HepG2 (cell line): ENCODE measurements at regions not wholly inside any gene's neighbourhood (a gene's known extent, or its start where the extent isn't known, plus 50 kb on each side); places are given as distances from the start of the nearest gene placed in this dataset.

ENCODE experiments used
- BHLHE40 ChIP-seq: IDR thresholded peaks from 2 replicates; pipeline ENCODE4 v1.6.1; 2011; ENCODE audit warnings: low read length, improper control_type of control experiment
- CENPBD1 ChIP-seq: sonication (generic); formaldehyde crosslinking; IDR thresholded peaks from 2 replicates; pipeline ENCODE4 v1.8.0; 2022; ENCODE audit warnings: missing genetic modification reagents, low read depth, mild to moderate bottlenecking, borderline replicate concordance
- DBP ChIP-seq: sonication (generic); formaldehyde crosslinking; IDR thresholded peaks from 2 replicates; pipeline ENCODE4 v1.4.0; 2020; ENCODE audit warnings: missing genetic modification reagents; ENCODE audit errors: not compliant biosample characterization
- GATA4 ChIP-seq: sonication (generic); IDR thresholded peaks from 2 replicates; pipeline ENCODE4 v1.6.1; 2016; ENCODE audit warnings: antibody characterized with exemption, low read depth, borderline replicate concordance
- HBP1 ChIP-seq: IDR thresholded peaks from 2 replicates; pipeline ENCODE4 v1.6.1; 2016; ENCODE audit warnings: low read depth, control low read depth
- HMG20A ChIP-seq: IDR thresholded peaks from 2 replicates; pipeline ENCODE4 v1.6.1; 2016; ENCODE audit warnings: borderline replicate concordance
- HOXA3 ChIP-seq: sonication (generic); formaldehyde crosslinking; IDR thresholded peaks from 2 replicates; pipeline ENCODE4 v1.5.0; 2020; ENCODE audit warnings: missing genetic modification reagents
- IRX3 ChIP-seq: sonication (generic); formaldehyde crosslinking; IDR thresholded peaks from 2 replicates; pipeline ENCODE4 v1.8.1; 2023; ENCODE audit warnings: mild to moderate bottlenecking, low read depth, missing genetic modification reagents, borderline replicate concordance
- NAIF1 ChIP-seq: sonication (generic); formaldehyde crosslinking; IDR thresholded peaks from 2 replicates; pipeline ENCODE4 v1.5.0; 2020; ENCODE audit warnings: mild to moderate bottlenecking, missing genetic modification reagents, borderline replicate concordance
- NONO ChIP-seq, 2 experiments: fragments of 450-650 bp in 1 of 2; sonication (generic) in 1 of 2; formaldehyde crosslinking in 1 of 2; IDR thresholded peaks in 1 of 2; conservative IDR thresholded peaks in 1 of 2; 2 replicates each; pipeline versions ENCODE4 v1.6.1 to v1.8.0; 2017 to 2022; ENCODE audit warnings: mild to moderate bottlenecking in 1 of 2, missing genetic modification reagents in 1 of 2, moderate library complexity in 1 of 2
- NRL ChIP-seq: sonication (generic); formaldehyde crosslinking; IDR thresholded peaks from 2 replicates; pipeline ENCODE4 v1.5.0; 2020; ENCODE audit warnings: missing genetic modification reagents, mild to moderate bottlenecking, moderate library complexity, borderline replicate concordance
- RARA ChIP-seq: IDR thresholded peaks from 2 replicates; pipeline ENCODE4 v1.6.1; 2016; ENCODE audit warnings: missing genetic modification reagents, missing compliant biosample characterization
- SIX4 ChIP-seq: sonication (generic); formaldehyde crosslinking; IDR thresholded peaks from 2 replicates; pipeline ENCODE4 v1.4.0; 2020; ENCODE audit warnings: missing genetic modification reagents
- SRF ChIP-seq: IDR thresholded peaks from 2 replicates; pipeline ENCODE4 v1.6.1; 2011; ENCODE audit warnings: mild to moderate bottlenecking, low read depth, low read length, moderate library complexity
- TOPORS ChIP-seq: sonication (generic); formaldehyde crosslinking; IDR thresholded peaks from 2 replicates; pipeline ENCODE4 v1.8.0; 2023; ENCODE audit warnings: mild to moderate bottlenecking, missing genetic modification reagents
- ZBTB20 ChIP-seq: sonication (generic); formaldehyde crosslinking; IDR thresholded peaks from 2 replicates; pipeline ENCODE4 v1.8.1; 2023; ENCODE audit warnings: missing genetic modification reagents, low read depth, mild to moderate bottlenecking, borderline replicate concordance
- ZFP82 ChIP-seq: sonication (generic); formaldehyde crosslinking; IDR thresholded peaks from 2 replicates; pipeline ENCODE4 v1.5.1; 2020; ENCODE audit warnings: mild to moderate bottlenecking, missing genetic modification reagents, borderline replicate concordance
- ZIK1 ChIP-seq: sonication (generic); formaldehyde crosslinking; IDR thresholded peaks from 2 replicates; pipeline ENCODE4 v1.5.0; 2020; ENCODE audit warnings: mild to moderate bottlenecking, low read depth, missing genetic modification reagents, borderline replicate concordance
- ZNF20 ChIP-seq: sonication (generic); formaldehyde crosslinking; IDR thresholded peaks from 2 replicates; pipeline ENCODE4 v1.4.0; 2020; ENCODE audit warnings: mild to moderate bottlenecking, moderate library complexity, missing genetic modification reagents
- ZNF282 ChIP-seq: fragments of 450-650 bp; IDR thresholded peaks from 2 replicates; pipeline ENCODE4 v1.6.1; 2018; ENCODE audit not compliant: partially characterized antibody
- ZNF383 ChIP-seq: sonication (generic); formaldehyde crosslinking; IDR thresholded peaks from 2 replicates; pipeline ENCODE4 v1.4.0; 2020; ENCODE audit warnings: missing genetic modification reagents, mild to moderate bottlenecking, borderline replicate concordance
- ZNF446 ChIP-seq: sonication (generic); formaldehyde crosslinking; IDR thresholded peaks from 2 replicates; pipeline ENCODE4 v1.5.0; 2020; ENCODE audit warnings: mild to moderate bottlenecking, missing genetic modification reagents
- ZNF484 ChIP-seq: sonication (generic); formaldehyde crosslinking; IDR thresholded peaks from 2 replicates; pipeline ENCODE4 v1.5.1; 2020; ENCODE audit warnings: mild to moderate bottlenecking, low read depth, missing genetic modification reagents, borderline replicate concordance
- ZNF510 ChIP-seq: sonication (generic); formaldehyde crosslinking; IDR thresholded peaks from 2 replicates; pipeline ENCODE4 v1.4.0; 2020; ENCODE audit warnings: low read depth, mild to moderate bottlenecking, missing genetic modification reagents
- ZNF546 ChIP-seq: sonication (generic); formaldehyde crosslinking; conservative IDR thresholded peaks from 2 replicates; pipeline ENCODE4 v1.8.1; 2023; ENCODE audit warnings: mild to moderate bottlenecking, missing genetic modification reagents
- ZNF550 ChIP-seq: sonication (generic); formaldehyde crosslinking; IDR thresholded peaks from 2 replicates; pipeline ENCODE4 v1.4.0; 2020; ENCODE audit warnings: mild to moderate bottlenecking, missing genetic modification reagents, borderline replicate concordance
- ZNF629 ChIP-seq: sonication (generic); formaldehyde crosslinking; conservative IDR thresholded peaks from 2 replicates; pipeline ENCODE4 v1.5.0; 2020; ENCODE audit warnings: missing genetic modification reagents
- ZNF775 ChIP-seq: sonication (generic); formaldehyde crosslinking; IDR thresholded peaks from 2 replicates; pipeline ENCODE4 v1.4.0; 2020; ENCODE audit warnings: missing genetic modification reagents, mild to moderate bottlenecking, moderate library complexity, borderline replicate concordance
- ZSCAN29 ChIP-seq: sonication (generic); formaldehyde crosslinking; conservative IDR thresholded peaks from 2 replicates; pipeline ENCODE4 v1.4.0; 2020; ENCODE audit warnings: mild to moderate bottlenecking, missing genetic modification reagents

- TF ChIP-seq NRL (CRISPR knock-in tag): no peak
- no peak for TF ChIP-seq ZNF510 (CRISPR knock-in tag)
- TF ChIP-seq ZNF629 (CRISPR knock-in tag): peak; percentile 54
- peak; percentile 95 for TF ChIP-seq RARA
- TF ChIP-seq ZFP82 (CRISPR knock-in tag): no peak
- TF ChIP-seq ZIK1 (CRISPR knock-in tag): peak; percentile 48; the same call in 1 of the 2 replicates
- no peak for TF ChIP-seq CENPBD1 (CRISPR knock-in tag)
- TF ChIP-seq ZNF383 (CRISPR knock-in tag): no peak
- no peak for TF ChIP-seq TOPORS (CRISPR knock-in tag)
- peak; percentile 87 for TF ChIP-seq SIX4 (CRISPR knock-in tag)
- TF ChIP-seq HBP1 (CRISPR knock-in tag): peak; percentile 63; the same call in 1 of the 2 replicates
- TF ChIP-seq NAIF1 (CRISPR knock-in tag): no peak
- no peak for TF ChIP-seq ZNF550 (CRISPR knock-in tag)
- no peak for TF ChIP-seq BHLHE40
- TF ChIP-seq ZNF20 (CRISPR knock-in tag): 0 out of 2 replicates have a peak, but pooled peaks have one; percentile 37
- no peak for TF ChIP-seq ZNF484 (CRISPR knock-in tag)
- 0 out of 2 replicates have a peak, but pooled peaks have one; percentile 62 for TF ChIP-seq ZNF775 (CRISPR knock-in tag)
- peak; percentile 78; the same call in 1 of the 2 replicates for TF ChIP-seq HOXA3
- TF ChIP-seq DBP (CRISPR knock-in tag): no peak
- no peak for TF ChIP-seq ZNF282
- peak; percentile 85 for TF ChIP-seq ZBTB20 (CRISPR knock-in tag)
- no peak for TF ChIP-seq NONO (IDR thresholded peaks at IDR 0.05)
- peak; percentile 88 for TF ChIP-seq NONO (CRISPR knock-in tag; conservative IDR thresholded peaks at IDR 0.05)
- TF ChIP-seq IRX3: no peak
- TF ChIP-seq ZNF446 (CRISPR knock-in tag): no peak
- TF ChIP-seq ZSCAN29 (CRISPR knock-in tag): peak; percentile 86
- peak; percentile 99 for TF ChIP-seq GATA4
- no peak for TF ChIP-seq SRF
- TF ChIP-seq ZNF546 (CRISPR knock-in tag): no peak
- peak; percentile 99 for TF ChIP-seq HMG20A (CRISPR knock-in tag)
These were observed 425.4 kb downstream of the RPS24 start (continued) for GRCh38 chr10:78458983-78459638.
